Stimulated activated CD4-positive, alpha-beta T cell treated with anti-CD3 and anti-CD28 coated beads, Interleukin-1b, Interleukin-23, amount 100 ng/mL, for 48 hours (primary cell): ENCODE measurements at regions not wholly inside any gene's neighbourhood (a gene's known extent, or its start where the extent isn't known, plus 50 kb on each side); places are given as distances from the start of the nearest gene placed in this dataset.
"Not testable (repeated sequence)": the region's sequence is repeated elsewhere in the genome, so short reads cannot be mapped to it uniquely, and the experiment has no call there.

Experiments used
- DNase-seq: peaks from one replicate; pipeline ENCODE4 v3.0.0-alpha.2; 2020

DNA sequence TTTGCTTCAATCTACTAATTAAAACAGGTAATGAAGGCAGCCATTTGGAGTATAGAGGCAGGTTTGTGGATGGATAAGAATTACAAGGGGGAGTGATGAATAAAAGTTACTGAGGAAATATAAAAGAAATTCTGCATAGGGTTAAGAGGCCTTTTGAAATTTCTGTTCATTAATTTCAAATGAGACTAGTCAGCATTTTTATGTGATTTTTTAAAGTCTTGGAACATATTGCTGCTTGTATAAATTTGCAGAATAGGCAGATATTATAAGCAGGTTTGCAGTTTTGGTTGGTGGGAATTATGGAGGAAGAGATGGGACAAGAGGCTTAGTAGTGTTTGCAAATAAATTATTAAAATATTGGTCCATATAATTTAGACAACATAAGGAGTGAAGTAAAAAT, 750.4 kb upstream of the AGA start:
- no peak for DNase-seq

DNA sequence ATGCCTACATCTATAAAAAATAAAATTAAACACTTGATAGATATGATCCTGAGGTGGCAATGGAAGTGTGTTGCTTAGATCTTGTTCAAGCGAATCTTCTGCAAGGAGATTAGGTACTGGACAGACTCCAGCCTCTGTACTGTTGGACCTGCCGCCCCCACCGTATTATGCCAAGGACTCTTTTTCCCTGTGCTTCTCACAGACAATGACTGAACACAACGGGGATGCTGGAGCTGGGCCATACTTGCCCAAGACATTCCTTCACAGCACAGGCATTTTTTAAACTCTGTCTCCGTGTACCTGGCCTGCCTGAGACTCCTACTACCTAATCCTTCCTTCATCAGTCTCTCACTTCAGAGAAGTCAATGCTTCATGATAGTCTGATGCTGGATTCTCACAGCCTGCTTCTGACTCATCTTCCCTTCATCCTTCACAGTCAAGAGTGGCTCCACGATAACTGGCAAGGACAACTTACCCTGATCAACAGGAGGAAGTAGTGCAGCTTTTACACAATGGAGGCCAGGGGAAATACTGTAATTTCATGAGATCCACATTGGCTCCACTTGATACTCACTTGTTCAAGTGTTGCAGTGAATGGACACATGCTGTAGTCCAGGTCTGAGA, 754.6 kb upstream of the AGA start:
- DNase-seq = no peak

DNA sequence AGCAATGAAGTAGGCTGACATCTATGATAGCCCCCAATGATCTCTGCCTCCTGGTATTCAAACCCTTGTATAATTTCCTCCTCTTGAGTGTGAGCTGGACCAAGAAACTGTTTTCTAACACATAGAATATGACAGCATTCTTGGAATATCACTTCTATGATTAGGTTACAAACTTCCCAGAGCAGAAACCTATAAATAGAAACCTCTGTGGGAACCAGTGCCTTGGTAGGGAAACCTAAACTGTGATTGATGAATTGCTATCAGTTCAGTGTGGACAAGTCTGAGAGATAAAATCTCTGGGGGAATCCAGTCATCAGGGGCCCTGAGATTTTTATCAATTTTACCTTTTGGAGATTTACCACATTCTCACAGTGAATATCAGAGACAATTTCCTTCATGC, 756.5 kb upstream of the AGA start:
- no peak for DNase-seq

DNA sequence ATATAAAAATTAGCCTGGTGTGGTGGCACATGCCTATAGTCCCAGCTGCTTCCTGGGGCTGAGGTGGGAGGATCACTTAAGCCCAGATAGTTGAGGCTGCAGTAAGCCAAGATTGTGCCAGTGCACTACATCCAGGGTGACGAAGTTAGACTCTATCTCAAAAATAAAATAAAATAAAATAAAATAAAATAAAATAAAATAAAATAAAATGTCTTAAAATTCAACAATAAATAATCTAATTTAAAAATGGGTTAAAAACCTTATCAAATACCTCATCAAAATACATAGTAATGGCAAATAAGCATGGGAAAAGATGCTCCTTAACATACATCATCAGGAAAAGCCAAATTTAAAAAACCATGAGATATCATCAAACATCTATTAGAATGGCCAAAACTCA, 760.2 kb upstream of the AGA start:
- no peak for DNase-seq

DNA sequence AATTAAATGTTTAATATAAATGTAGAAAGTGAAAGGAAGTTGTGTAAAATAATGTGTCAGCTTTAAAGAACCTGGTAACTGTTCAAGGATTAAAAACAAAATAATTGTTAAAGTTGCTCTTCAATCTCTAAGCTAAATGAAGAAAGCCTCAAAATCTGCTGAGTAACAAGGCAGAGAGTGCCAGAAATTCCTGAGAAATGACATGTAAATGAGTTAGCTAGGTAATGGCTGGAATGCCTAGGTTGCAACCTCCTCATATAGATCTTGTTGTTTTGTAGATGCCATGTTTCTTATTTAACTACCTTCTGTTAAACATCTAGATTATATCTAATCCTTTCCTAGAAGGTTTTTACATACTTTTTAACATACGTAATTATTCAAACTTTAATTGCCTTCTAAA, 763.6 kb upstream of the AGA start:
- no peak for DNase-seq

DNA sequence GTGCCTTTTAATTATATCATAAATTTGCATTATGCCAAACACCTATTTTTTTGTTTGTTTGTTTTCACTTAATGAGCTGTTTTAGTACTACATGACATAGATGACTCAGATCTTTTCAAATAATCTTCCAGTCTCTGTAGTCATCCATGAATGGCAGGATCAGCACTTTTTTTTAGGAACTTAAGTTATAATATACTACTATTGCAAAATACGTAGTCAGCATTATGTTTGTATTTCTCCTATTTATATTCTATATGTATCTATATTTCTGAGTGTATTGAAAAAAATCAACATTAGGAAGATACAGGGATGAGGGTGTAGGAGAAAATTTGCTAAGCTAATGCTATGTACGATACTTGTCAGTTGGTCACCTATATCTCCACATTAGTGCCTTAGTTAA, 773.1 kb upstream of the AGA start:
- DNase-seq = no peak

DNA sequence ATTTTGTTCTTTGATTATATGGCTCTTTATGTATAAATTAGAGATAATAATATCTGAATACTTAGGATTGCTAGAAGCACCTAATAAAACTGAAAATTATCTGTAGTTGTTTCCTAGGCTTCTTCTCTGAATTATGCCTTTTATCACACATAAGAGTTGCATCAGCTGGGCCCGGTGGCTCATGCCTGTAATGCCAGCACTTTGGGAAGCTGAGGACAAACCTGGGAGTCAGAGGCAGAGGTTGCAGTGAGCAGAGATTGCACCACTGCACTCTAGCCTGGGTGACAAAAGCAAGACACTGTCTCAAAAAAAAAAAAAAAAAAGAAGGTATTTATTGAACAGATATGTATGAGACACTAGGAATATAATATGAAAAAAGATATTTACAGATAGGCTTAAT, 773.5 kb upstream of the AGA start:
- no peak for DNase-seq

DNA sequence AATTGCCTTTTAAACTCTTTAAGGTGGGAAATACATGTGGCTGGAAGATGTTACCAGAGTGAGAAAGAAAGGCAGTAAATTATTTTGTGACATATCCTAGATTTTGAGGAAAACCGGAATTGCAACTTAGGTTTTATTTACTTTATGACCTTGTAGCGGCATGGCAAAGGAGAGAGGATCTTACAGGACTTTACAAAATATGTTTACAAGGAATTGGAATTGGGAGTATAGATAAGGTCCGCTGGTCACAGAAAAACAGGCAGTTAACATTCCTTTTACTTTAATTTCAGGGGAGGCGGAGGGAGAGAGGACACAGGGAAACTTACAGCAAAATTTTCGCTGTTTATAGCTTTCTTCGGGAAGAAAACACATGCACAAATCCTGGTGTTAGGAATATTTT, 784.2 kb upstream of the AGA start:
- DNase-seq = not testable (repeated sequence)

DNA sequence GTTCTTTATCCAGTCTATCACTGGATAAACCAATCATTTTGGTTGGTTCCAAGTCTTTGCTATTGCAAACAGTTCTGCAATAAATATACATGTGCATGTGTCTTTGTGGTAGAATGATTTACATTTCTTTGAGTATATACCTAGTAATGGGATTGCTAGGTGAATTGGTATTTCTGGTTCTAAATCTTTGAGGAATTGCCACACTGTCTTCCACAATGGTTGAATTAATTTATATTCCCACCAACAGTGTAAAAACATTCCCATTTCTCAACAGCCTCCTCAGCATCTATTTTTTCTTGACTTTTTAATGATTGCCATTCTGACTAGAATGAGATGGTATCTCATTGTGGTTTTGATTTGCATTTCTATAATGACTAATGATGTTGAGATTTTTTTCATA, 791.7 kb upstream of the AGA start:
- no peak for DNase-seq

DNA sequence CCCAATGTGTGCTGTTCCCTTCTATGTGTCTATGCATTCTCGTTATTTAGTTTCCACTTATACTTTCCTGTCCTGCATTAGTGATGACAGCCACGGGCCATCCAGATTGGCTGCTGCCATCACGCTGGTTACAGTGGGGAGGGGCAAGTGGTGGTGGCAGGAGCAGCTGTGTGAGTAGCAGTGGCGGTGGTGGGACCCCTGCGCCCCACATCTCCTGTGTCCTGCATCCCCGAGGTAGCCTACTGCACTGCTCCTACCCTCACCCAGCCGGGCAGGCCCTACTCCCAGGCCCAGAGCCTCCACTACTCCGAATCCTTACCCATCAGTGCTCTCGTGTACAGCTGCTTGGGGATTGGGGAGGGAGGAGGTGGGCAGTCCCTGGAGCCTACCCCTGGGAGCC, 798.7 kb upstream of the AGA start:
- no peak for DNase-seq

DNA sequence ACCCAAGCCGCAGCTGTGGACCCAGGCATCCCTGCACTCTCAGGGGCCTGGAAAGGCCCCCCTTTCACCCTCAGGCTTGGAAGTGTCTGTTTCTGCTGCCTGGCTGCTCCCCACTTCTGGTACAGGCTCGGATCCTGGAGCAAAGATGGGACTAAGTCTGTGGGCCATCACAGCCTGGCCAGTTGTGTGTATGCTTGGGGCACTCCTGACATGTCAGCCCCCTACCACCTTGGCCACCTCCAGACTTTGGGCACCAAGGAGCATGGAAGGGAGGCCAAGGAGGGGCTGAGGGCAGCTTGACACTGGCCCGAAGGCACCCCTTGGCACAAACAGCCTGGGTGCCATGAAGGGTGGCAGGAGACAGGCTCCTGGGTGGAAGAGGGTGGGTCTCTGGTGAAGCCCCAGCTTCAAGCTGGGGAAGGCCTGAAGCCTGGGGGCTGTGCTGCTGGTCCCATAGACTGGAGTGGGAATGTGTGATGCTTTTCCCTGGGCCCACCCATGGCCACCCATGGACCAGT, 799.4 kb upstream of the AGA start:
- no peak for DNase-seq

DNA sequence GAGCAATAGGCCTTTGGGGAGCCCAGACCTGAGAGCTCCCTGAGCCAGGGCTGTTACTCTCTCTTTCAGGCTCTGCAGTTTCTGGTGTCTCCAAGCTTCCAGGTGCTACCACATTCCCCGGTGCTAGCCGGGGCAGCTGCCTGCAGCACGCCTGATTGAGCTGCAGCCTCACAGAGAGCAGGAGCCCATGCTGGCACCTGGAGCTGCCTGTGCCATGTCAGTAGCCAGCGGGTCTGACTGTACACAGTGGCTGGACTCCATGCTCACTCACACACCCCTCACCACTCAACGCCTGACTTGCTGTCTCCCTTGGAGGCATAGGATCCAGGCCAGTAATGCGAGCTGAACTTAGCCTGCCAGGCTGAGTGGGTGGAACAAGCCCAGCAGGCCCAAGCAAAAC, 800.4 kb upstream of the AGA start:
- DNase-seq = no peak

DNA sequence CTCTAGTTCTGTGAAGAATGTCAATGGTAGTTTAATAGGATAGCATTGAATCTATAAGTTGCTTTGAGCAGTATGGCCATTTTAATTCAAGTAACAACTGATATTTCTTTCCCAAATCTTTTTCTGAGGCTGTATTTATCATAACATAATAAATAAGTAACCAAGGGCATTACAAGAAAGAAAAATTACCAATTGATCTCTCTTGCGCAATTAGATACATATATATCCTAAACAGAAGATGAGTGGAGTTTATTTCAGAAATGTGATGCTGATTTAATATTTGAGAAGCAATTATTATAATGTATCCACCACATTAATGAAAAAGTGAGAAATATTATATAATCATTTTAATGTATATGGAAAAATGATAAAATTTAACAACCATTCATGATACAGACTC, 802.5 kb upstream of the AGA start:
- no peak for DNase-seq

DNA sequence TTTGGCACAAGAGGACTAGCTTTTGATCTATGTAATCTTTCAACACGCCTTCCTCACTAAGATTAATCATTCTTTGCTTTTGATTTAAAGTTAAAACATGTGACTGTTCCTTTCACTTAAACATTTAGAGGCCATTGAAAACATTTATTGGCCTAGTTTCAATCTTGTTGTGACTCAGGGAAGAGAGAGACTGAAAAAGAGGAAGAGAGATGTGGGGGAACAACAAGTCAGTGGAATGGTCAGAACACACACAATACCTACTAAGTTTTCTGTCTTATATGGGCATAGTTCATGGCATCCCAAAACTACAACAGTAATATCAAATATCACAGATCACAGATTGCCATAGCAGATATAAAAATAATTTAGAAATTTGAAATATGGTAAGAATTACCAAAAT, 812.9 kb upstream of the AGA start:
- DNase-seq = no peak

DNA sequence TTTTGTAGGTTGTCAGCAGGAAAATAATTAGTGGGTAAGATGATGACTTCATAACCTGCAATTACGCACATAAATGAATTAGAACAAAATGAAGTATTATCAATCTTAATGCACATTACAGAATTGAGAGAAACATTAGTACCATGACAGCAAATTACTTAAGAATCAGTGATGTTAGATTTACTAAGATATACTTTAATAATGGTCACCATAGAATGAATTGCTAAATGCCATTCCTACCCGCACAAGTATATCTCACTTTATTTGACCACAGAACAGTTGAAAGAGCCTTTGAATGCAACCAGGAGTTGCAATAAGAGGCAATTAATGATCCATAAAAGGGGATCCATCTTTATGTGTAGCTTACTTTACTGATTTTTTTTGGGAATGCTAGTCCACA, 816.4 kb upstream of the AGA start:
- no peak for DNase-seq

DNA sequence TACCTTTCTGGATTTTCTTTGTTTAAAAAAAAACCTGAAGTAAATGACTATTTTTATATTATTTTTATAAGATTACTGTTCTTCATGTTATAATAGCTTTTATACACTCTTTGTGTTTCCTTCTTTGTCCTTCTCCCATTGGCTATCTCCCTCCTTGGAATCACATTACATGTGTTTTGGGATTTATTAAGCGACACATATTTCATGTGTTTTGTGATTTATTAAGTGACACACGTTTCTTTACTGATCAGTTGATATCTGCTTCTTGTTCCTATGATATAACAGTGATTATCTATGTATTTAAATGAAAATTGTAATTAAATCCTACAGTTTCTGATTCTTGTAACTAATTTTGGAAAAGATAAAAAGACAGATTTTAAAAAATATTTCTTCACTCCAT, 817.3 kb upstream of the AGA start:
- DNase-seq = no peak

DNA sequence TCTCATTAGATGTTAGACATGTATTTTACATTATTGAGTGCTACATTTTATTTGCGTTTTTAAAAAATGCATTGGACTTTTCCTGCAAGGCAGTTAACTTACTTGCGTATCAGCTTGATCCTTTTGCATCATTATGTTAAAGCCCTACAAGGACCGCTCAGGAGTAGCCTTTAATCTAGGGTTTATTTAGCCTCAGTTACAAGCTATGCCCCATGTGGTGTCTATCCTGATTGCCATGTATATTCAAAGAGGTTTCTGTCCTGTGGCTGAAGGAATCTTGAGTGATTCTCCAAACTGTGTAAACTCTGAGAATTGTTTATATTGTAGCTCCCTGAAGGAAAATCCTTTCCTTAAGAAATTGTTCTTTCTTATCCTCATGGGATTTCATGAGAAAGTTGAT, 821.8 kb upstream of the AGA start:
- DNase-seq = no peak

DNA sequence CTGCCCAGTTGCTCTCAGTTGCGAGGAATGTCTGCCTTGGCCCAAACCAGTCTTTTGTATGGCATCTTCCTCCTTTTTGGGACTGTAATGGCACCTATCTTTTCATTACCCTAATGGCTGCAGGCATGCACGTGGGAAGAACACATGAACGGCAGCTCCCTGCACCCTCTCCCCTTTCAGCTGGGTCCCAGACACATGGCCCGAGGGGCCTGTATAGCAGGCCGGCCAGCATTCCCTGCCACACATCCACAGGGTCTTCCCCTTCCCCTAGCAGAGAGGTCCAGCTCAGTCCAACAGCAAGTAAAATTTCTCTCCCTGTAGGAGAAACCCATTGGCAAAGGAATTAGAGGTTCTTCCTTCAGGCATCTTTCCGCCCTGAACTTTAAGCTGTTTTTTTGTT, 829.1 kb upstream of the AGA start:
- DNase-seq = no peak

DNA sequence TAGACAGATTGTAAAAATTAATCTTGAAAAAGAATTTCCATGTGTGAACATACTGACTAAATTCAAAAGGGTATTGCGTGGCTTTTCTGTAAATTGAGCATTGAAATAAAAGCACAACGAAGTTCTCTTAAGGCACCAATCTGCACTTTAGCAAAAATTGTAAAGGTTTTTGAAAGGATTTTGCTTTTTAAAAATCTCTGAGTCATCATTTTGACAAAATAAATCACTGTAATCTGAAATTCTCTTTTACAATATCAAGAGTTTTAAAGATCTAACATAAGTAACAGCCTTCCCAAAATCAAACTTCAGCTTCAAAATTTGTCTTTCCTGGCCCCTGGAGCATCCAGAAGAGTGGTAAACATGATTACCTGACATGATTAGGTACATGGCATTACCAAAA, 830.9 kb upstream of the AGA start:
- DNase-seq = no peak

DNA sequence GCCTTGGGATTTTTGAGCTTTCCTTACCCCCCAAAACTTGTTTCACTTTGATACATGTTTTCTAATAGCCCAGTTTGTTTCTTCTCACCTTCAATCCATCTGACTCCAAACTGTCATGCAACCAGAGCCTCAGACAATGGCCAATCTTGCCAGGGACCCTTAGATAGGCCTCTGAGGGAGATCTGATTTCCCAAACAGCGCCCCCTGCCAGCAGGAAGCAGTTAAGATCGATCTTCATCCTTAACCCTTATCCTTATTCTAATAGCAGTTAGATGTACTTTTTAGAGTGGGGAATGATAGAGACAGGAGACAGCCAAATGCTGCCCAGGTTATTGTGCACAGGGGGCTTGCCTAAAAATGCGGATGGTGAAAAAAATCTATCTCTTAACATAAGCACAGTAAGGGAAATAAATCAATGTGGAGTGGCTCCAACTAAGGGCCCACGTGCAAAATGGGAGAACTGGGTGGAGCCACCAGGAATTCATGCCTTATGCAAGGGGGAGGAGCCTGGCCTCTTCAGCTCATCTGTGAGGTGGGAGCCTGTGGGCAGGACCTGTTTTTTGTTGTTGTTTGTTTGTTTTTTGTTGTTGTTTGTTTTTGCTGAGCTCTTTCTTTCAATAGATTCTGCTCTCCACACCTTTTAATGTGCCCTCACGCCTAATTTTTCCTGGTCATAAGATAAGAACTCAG, 833.6 kb upstream of the AGA start:
- no peak for DNase-seq

DNA sequence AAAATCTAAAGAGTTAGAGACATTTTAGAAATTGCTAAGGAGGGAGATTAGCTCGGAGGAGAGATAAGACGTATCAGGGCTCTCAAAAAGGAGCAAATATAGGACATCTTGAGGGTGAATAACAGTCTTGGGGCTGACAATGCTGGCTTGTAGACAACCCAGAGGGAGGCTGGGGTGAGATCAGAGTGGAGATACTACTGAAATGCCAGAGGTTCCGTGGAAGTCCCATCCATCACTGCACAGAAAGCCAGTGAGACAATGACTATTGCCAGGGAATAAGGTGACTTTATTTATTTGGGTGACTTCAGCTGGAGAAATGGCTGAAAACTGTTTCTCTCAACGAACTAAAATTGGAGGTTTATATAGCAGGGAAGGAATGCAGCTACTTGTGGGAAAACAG, 838.1 kb upstream of the AGA start:
- no peak for DNase-seq

DNA sequence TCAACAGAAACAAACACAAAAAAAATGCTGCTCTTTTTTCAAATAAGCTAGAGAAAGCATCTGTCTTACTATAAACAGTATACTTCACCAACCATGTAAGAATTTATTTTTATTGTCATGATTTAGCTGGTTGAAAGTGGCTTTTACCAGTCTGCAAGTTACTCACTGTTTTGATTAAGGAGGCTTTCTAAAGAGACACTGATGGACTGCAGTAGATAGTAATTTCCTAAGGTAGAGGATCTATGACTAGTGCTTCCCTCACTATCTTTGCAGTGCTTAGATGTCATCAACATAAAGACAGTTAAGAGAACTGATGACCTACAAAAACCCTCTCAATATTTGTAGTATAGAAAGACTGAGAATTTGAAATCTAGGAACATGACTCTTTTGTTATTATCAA, 846.2 kb upstream of the AGA start:
- no peak for DNase-seq

DNA sequence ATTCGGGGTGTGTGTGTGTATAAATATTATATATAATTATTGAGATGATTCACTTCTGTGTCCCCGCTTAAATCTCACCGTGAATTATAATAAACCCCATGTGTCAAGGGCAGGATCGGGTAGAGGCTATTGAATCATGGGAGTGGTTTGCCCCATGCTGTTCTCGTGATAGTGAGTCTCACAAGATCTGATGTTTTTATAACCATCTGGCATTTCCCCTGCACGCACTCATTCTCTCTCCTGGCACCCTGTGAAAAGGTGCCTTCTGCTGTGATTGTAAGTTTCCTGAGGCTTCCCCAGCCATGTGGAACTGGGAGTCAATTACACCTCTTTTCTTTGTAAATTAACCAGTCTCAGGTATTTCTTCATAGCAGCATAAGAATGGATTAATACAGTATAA, 851.4 kb upstream of the AGA start:
- no peak for DNase-seq

DNA sequence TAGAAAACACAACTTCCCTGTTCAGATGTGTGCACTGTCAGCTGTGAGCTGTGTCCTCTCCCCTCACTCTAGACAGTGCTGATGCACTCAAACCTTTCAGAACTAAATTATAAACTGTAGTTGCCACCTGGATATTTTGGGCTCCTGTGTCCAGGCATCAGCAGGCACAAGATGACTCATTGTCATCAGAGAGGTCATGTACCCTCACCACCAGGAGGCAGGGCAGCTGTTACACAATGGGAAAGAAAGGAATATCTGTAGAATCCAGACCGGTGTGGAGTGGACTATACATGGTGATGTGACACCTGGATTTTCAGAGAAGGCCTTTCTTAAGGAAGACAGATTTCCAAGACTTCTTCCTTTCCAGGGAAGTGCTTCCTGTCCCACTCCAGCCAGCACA, 854.4 kb upstream of the AGA start:
- no peak for DNase-seq

DNA sequence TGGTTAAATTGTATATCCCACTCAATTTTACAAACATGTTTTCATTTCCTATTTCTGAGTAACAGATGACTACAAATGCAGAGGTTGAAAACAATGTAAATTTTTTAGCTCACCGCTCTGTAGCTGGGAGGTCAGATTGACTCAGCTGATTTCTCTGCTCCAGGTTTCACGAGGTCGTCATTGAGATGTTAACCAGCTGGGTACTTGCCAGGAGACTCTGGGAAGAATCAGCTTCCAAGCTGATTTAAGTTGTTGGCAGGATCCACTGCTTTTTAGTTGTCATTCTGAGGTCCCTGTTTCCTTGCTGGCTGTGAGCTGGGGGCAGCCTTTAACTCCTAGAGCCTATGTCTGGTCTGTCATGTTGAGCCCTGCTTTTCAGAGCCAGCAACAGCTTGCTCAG, 864.3 kb upstream of the AGA start:
- no peak for DNase-seq
